DND-41 (cell line): ENCODE measurements at regions not wholly inside any gene's neighbourhood (a gene's known extent, or its start where the extent isn't known, plus 50 kb on each side); places are given as distances from the start of the nearest gene placed in this dataset.

Experiments used
- EZH2 ChIP-seq: IDR thresholded peaks from 3 replicates; pipeline ENCODE4 v1.6.1; 2012; ENCODE audit warnings: borderline replicate concordance, low read depth, mild to moderate bottlenecking, moderate library complexity, low read length, inconsistent platforms; ENCODE audit not compliant: severe bottlenecking
- TF ChIP-seq, protein P1 (sequence below): IDR thresholded peaks from 2 replicates; pipeline ENCODE4 v1.5.1; 2012; ENCODE audit warnings: borderline replicate concordance, low read length, moderate library complexity, mild to moderate bottlenecking; ENCODE audit not compliant: poor library complexity, severe bottlenecking; ENCODE audit errors: extremely low read depth

DNA sequence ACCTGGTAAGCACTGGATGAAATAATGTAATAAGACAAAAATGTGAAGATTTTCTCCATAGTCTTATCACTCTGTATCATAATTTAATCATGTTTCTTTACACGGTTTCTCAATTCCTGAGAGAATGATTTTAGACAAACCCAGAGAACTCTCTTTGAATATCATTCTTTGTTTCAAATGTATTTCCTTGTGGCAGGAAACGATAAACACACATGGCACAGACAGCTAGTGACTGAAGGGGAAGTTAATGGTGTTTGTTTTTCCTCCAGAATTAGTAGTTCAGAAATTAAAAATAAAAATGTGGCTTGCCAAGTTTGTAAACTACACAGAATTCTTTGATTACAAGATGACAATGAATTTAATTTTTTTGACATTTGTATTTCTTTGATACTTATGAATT lies 163.7 kb upstream of the PRPS1L1 start:
- TF ChIP-seq, protein P1, sequence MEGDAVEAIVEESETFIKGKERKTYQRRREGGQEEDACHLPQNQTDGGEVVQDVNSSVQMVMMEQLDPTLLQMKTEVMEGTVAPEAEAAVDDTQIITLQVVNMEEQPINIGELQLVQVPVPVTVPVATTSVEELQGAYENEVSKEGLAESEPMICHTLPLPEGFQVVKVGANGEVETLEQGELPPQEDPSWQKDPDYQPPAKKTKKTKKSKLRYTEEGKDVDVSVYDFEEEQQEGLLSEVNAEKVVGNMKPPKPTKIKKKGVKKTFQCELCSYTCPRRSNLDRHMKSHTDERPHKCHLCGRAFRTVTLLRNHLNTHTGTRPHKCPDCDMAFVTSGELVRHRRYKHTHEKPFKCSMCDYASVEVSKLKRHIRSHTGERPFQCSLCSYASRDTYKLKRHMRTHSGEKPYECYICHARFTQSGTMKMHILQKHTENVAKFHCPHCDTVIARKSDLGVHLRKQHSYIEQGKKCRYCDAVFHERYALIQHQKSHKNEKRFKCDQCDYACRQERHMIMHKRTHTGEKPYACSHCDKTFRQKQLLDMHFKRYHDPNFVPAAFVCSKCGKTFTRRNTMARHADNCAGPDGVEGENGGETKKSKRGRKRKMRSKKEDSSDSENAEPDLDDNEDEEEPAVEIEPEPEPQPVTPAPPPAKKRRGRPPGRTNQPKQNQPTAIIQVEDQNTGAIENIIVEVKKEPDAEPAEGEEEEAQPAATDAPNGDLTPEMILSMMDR: no peak
- no peak for TF ChIP-seq EZH2
